A549 (cell line): ENCODE measurements at regions not wholly inside any gene's neighbourhood (a gene's known extent, or its start where the extent isn't known, plus 50 kb on each side); places are given as distances from the start of the nearest gene placed in this dataset.
A peak's percentile ranks its signal among the peaks of the same experiment; 100 is the strongest.

ENCODE experiments used
- ATAC-seq, 2 experiments: fragments of 200-7000 bp in 1 of 2; fragments of >200 bp in 1 of 2; cut with Nextera tagmentation in 1 of 2; cut with Tn5 transposase in 1 of 2; 3 replicates each; pipeline versions ENCODE4 v1.8.0 to v1.9.1; 2018 to 2020; ENCODE audit warnings: mild to moderate bottlenecking in 1 of 2, moderate library complexity in 1 of 2
- CTCF ChIA-PET: fragments of 300-600 bp; sonication (Branson Sonifier 250); formaldehyde crosslinking; extraction: SDS; loops from one replicate; lab custom pipeline; 2021; ENCODE audit warnings: antibody characterized with exemption, inconsistent platforms; lab: Yijun Ruan, JAX
- POLR2A ChIA-PET: fragments of 350-600 bp; formaldehyde crosslinking; extraction: SDS; loops from one replicate; lab custom pipeline; 2021; ENCODE audit warnings: antibody characterized with exemption, inconsistent platforms; lab: Yijun Ruan, JAX
- DNase-seq, 2 experiments: peaks; one replicate each; pipeline versions ENCODE4 v3.0.0 to v3.0.0-alpha.2; 2011 to 2016; ENCODE audit warnings: low read depth in 1 of 2, low spot score in 1 of 2
- FAIRE-seq: peaks from 2 replicates; lab custom pipeline; 2011; peaks lifted over from hg19 to GRCh38; lab: Jason Lieb, UNC
- H3K27ac ChIP-seq, 2 experiments: fragments of >200 bp; sonication (Bioruptor Twin); formaldehyde crosslinking; 3 replicates each; pipeline ENCODE4 v1.5.1; 2016 to 2017
- H3K4me1 ChIP-seq: fragments of >200 bp; sonication (Bioruptor Twin); formaldehyde crosslinking; 3 replicates; pipeline ENCODE4 v1.6.1; 2016
- H3K4me2 ChIP-seq: fragments of >200 bp; sonication (Bioruptor Twin); formaldehyde crosslinking; 3 replicates; pipeline ENCODE4 v1.6.1; 2016
- H3K4me3 ChIP-seq: fragments of >200 bp; sonication (Bioruptor Twin); formaldehyde crosslinking; 3 replicates; pipeline ENCODE4 v1.5.1; 2016
- H3K9me3 ChIP-seq: fragments of >200 bp; sonication (Bioruptor Twin); formaldehyde crosslinking; 3 replicates; pipeline ENCODE4 v1.6.1; 2016
- CBX2 ChIP-seq: fragments of 200-600 bp; sonication (generic); IDR thresholded peaks from 2 replicates; pipeline ENCODE4 v1.6.1; 2016; ENCODE audit warnings: low read depth, mild to moderate bottlenecking, borderline replicate concordance
- CHD2 ChIP-seq: fragments of 150-350 bp; IDR thresholded peaks from 2 replicates; pipeline ENCODE4 v1.6.1; 2014; ENCODE audit warnings: low read length; ENCODE audit not compliant: partially characterized antibody
- HOXB13 ChIP-seq: fragments of 250-450 bp; sonication (Bioruptor Pico); IDR thresholded peaks from 2 replicates; pipeline ENCODE4 v1.5.0; 2020; ENCODE audit warnings: low read depth, mild to moderate bottlenecking, moderate library complexity
- JUNB ChIP-seq: fragments of >200 bp; sonication (Bioruptor Twin); formaldehyde crosslinking; IDR thresholded peaks from 2 replicates; pipeline ENCODE4 v1.6.1; 2016
- MYC ChIP-seq: IDR thresholded peaks from 2 replicates; pipeline ENCODE4 v1.6.1; 2012; ENCODE audit warnings: mild to moderate bottlenecking, inconsistent platforms, low read length, improper control_type of control experiment, borderline replicate concordance
- POLR2A ChIP-seq: IDR thresholded peaks from 2 replicates; pipeline ENCODE4 v1.6.1; 2012; ENCODE audit warnings: mild to moderate bottlenecking, low read length
- RAD21 ChIP-seq, 2 experiments: fragments of >200 bp in 1 of 2; sonication (Bioruptor Twin) in 1 of 2; formaldehyde crosslinking in 1 of 2; IDR thresholded peaks in 1 of 2; conservative IDR thresholded peaks in 1 of 2; 2 replicates in 1 of 2; 3 replicates in 1 of 2; pipeline ENCODE4 v1.6.1; 2012 to 2018; ENCODE audit warnings: inconsistent platforms in 1 of 2
- RARB ChIP-seq: fragments of 250-450 bp; sonication (Bioruptor Pico); IDR thresholded peaks from 2 replicates; pipeline ENCODE4 v1.8.0; 2021; ENCODE audit warnings: mild to moderate bottlenecking, moderate library complexity
- RNF2 ChIP-seq: fragments of 200-600 bp; sonication (generic); IDR thresholded peaks from 2 replicates; pipeline ENCODE4 v1.6.1; 2016; ENCODE audit warnings: low read depth, mild to moderate bottlenecking, antibody characterized with exemption, moderate library complexity, borderline replicate concordance
- ZC3H11A ChIP-seq: fragments of 450-650 bp; IDR thresholded peaks from 2 replicates; pipeline ENCODE4 v1.6.1; 2014; ENCODE audit warnings: antibody characterized with exemption, mild to moderate bottlenecking
- WGBS: methylation state at CpG from one replicate; pipeline ENCODE4 v1.1.6; 2017; ENCODE audit errors: missing lambda C conversion rate; 5-methylcytosine and 5-hydroxymethylcytosine counted together
- TF ChIP-seq, protein P1 (sequence below): fragments of 200-600 bp; sonication (generic); IDR thresholded peaks from 2 replicates; pipeline ENCODE4 v1.6.1; 2016; ENCODE audit warnings: antibody characterized with exemption, mild to moderate bottlenecking, moderate library complexity
- TF ChIP-seq, protein P2 (sequence below): fragments of 250-450 bp; sonication (Bioruptor Pico); IDR thresholded peaks from 2 replicates; pipeline ENCODE4 v1.5.0; 2021; ENCODE audit warnings: mild to moderate bottlenecking, moderate library complexity, borderline replicate concordance
- TF ChIP-seq, protein P3 (sequence below): fragments of 150-350 bp; IDR thresholded peaks from 2 replicates; pipeline ENCODE4 v1.6.1; 2014; ENCODE audit warnings: low read depth, mild to moderate bottlenecking, low read length
- TF ChIP-seq, protein P4 (sequence below): fragments of 250-450 bp; sonication (Bioruptor Pico); IDR thresholded peaks from 2 replicates; pipeline ENCODE4 v1.5.0; 2020; ENCODE audit warnings: low read depth, mild to moderate bottlenecking, moderate library complexity

DNA sequence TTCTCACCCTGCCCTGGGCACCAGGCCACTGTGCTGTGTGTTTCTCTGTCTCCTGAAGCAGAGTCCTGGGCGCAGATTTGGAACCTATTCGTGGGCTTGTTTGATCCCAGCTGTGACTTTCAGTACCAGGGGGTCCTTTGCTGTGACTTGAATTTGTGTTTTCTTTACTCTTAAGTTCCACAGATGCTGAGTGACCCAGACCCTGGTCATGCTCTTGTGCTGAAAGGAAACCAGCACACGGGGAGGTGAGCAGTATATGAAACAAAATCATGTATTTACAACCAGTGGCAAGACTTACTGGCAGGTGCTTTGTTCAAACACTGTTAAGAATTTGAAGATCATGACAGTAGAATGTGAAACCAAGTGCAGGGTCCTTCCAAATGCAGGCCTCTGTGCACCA lies 89.2 kb upstream of the PRSS58 start:
- Histone ChIP-seq H3K27ac (no peak overlapping the region), H3K4me3 (no peak overlapping the region), H3K4me1 (no peaks in the 10 kb centered on the region), H3K4me2 (no peak overlapping the region), H3K9me3 (no peaks in the 10 kb centered on the region)
- ChIA-PET POLR2A (no interaction called here), CTCF (no interaction called here)
- no peak for TF ChIP-seq ZC3H11A
- TF ChIP-seq RNF2: no peak
- FAIRE-seq (no peak), DNase-seq (no peak), ATAC-seq (no peak)
- 6% methylated on average over 3 of the region's 3 CpGs for WGBS

DNA sequence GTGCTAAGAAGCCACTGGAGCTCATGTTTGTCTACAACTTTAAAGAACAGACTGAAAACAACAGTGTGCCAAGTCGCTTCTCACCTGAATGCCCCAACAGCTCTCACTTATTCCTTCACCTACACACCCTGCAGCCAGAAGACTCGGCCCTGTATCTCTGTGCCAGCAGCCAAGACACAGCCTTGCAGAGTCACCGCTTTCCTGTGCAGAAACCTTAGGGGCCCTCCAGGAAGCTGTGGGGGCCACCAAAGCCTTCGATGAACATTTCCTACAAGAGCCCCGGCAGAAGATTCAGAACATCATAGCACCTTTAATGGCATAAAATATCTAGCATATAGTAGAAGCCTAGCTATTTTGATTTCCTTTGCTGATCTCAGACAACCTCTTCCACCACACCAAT lies 88.0 kb upstream of the PRSS58 start:
- no peak overlapping the region for H3K4me2 ChIP-seq
- TF ChIP-seq CBX2 (no peak), RAD21 (conservative IDR thresholded peaks at IDR 0.05 in 1 of 2, IDR thresholded peaks at IDR 0.05 in 1 of 2) (no peak), RNF2 (no peak), HOXB13 (CRISPR knock-in tag) (no peak), POLR2A (no peak), RARB (CRISPR knock-in tag) (no peak), CHD2 (no peak)
- TF ChIP-seq, protein P1, sequence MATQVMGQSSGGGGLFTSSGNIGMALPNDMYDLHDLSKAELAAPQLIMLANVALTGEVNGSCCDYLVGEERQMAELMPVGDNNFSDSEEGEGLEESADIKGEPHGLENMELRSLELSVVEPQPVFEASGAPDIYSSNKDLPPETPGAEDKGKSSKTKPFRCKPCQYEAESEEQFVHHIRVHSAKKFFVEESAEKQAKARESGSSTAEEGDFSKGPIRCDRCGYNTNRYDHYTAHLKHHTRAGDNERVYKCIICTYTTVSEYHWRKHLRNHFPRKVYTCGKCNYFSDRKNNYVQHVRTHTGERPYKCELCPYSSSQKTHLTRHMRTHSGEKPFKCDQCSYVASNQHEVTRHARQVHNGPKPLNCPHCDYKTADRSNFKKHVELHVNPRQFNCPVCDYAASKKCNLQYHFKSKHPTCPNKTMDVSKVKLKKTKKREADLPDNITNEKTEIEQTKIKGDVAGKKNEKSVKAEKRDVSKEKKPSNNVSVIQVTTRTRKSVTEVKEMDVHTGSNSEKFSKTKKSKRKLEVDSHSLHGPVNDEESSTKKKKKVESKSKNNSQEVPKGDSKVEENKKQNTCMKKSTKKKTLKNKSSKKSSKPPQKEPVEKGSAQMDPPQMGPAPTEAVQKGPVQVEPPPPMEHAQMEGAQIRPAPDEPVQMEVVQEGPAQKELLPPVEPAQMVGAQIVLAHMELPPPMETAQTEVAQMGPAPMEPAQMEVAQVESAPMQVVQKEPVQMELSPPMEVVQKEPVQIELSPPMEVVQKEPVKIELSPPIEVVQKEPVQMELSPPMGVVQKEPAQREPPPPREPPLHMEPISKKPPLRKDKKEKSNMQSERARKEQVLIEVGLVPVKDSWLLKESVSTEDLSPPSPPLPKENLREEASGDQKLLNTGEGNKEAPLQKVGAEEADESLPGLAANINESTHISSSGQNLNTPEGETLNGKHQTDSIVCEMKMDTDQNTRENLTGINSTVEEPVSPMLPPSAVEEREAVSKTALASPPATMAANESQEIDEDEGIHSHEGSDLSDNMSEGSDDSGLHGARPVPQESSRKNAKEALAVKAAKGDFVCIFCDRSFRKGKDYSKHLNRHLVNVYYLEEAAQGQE: no peak
- TF ChIP-seq, protein P2, sequence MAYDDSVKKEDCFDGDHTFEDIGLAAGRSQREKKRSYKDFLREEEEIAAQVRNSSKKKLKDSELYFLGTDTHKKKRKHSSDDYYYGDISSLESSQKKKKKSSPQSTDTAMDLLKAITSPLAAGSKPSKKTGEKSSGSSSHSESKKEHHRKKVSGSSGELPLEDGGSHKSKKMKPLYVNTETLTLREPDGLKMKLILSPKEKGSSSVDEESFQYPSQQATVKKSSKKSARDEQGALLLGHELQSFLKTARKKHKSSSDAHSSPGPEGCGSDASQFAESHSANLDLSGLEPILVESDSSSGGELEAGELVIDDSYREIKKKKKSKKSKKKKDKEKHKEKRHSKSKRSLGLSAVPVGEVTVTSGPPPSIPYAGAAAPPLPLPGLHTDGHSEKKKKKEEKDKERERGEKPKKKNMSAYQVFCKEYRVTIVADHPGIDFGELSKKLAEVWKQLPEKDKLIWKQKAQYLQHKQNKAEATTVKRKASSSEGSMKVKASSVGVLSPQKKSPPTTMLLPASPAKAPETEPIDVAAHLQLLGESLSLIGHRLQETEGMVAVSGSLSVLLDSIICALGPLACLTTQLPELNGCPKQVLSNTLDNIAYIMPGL (CRISPR knock-in tag): no peak
- TF ChIP-seq, protein P3, sequence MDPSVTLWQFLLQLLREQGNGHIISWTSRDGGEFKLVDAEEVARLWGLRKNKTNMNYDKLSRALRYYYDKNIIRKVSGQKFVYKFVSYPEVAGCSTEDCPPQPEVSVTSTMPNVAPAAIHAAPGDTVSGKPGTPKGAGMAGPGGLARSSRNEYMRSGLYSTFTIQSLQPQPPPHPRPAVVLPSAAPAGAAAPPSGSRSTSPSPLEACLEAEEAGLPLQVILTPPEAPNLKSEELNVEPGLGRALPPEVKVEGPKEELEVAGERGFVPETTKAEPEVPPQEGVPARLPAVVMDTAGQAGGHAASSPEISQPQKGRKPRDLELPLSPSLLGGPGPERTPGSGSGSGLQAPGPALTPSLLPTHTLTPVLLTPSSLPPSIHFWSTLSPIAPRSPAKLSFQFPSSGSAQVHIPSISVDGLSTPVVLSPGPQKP: no peak
- TF ChIP-seq, protein P4, sequence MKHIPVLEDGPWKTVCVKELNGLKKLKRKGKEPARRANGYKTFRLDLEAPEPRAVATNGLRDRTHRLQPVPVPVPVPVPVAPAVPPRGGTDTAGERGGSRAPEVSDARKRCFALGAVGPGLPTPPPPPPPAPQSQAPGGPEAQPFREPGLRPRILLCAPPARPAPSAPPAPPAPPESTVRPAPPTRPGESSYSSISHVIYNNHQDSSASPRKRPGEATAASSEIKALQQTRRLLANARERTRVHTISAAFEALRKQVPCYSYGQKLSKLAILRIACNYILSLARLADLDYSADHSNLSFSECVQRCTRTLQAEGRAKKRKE (CRISPR knock-in tag): no peak
- TF ChIP-seq, all 56 proteins: peak for 0
- no peak overlapping the region for H3K4me3 ChIP-seq
- H3K27ac ChIP-seq: no peak overlapping the region
- no peaks in the 10 kb centered on the region for H3K4me1 ChIP-seq
- no peaks in the 10 kb centered on the region for H3K9me3 ChIP-seq
- FAIRE-seq (no peak), DNase-seq (no peak), ATAC-seq (no peak)
- WGBS: 29% methylated on average over 5 of the region's 5 CpGs
- ChIA-PET CTCF (no interaction called here), POLR2A (no interaction called here)

DNA sequence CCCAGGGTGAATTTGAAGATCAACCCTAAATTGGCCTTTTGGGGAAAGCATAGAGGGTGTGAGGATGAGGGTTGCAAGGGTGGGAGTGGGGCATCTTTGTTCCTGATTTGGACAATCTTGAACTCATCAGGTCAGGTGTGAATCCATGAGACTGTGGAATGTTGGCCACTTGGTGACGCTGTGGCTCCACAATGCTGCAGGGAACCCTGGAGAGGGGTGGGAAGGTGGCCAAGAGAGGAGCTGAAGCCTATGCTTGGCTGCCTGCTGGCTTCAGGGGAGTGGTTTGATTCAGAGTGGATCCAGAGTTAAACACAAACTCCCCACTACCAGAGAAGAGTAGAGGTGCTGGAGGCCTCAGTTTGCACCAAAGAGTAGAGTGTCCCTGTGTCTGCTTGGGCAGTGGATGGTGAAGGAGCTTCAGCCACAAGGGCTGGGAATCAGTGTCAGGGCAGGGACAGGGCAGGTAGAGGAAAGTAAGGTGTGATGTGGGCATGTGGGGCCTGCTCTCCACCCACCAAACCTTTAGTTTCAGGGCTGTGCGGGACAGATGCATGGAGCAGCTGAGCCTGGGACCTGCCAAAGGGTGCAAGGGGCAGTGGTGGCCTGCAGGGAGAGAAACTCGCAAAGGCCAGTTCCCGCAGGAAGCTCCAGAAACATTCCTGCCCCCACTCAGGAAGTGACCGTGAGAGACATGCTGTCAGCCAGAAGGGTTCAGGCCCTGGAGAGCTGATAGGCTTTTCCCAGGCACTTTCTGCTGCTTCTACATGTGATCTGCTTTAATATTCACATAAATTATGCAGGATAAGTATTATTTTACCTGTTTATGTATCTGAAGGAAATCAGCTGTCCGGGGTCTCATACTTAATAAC lies 81.0 kb upstream of the PRSS58 start:
- WGBS: 52% methylated on average over 4 of the region's 6 CpGs
- FAIRE-seq (no peak), ATAC-seq (peak in 1 of 2 experiments; percentile 85; a peak in 3 of 6 replicates), DNase-seq (peak in 1 of 2 experiments; percentile 27)
- Histone ChIP-seq H3K4me1 (no peaks in the 10 kb centered on the region), H3K27ac (no peak overlapping the region), H3K4me3 (no peak overlapping the region), H3K9me3 (no peaks in the 10 kb centered on the region), H3K4me2 (no peak overlapping the region)
- POLR2A ChIA-PET: no interaction called here
- CTCF ChIA-PET: interaction anchor here (0.8 kb wide), 1 partner anchor 169 kb away, joined by 4 read pairs; no protein-coding TSS in a partner anchor
- no peak for TF ChIP-seq MYC
- no peak for TF ChIP-seq JUNB
- TF ChIP-seq RAD21 (conservative IDR thresholded peaks at IDR 0.05 in 1 of 2, IDR thresholded peaks at IDR 0.05 in 1 of 2): peak in 1 of 2 experiments; percentile 28; a peak in 1 of 5 replicates
